Gastrocnemius medialis (tissue), 4 donors: ENCODE measurements at regions not wholly inside any gene's neighbourhood (a gene's known extent, or its start where the extent isn't known, plus 50 kb on each side); places are given as distances from the start of the nearest gene placed in this dataset.

Experiments used
- ATAC-seq, 2 donors: fragments of 150-250 bp; one replicate each; pipeline ENCODE4 v1.9.1; 2016
- DNase-seq, 2 donors: peaks; one replicate each; pipeline ENCODE4 v3.0.0-alpha.2; 2019
- H3K27ac ChIP-seq, 4 donors: fragments of 200-600 bp; sonication (generic); 1 replicate in 1 of 4; 2 replicates in 3 of 4; pipeline ENCODE4 v1.5.1; 2016 to 2018; ENCODE audit warnings: mild to moderate bottlenecking in 2 of 4, moderate library complexity in 1 of 4
- H3K27me3 ChIP-seq, 3 donors: fragments of 200-600 bp; sonication (generic) in 2 of 3; 1 replicate in 1 of 3; 2 replicates in 2 of 3; pipeline versions ENCODE4 v1.5.1 to v1.6.0; 2016 to 2019; ENCODE audit warnings: mild to moderate bottlenecking in 1 of 3, moderate library complexity in 1 of 3
- H3K36me3 ChIP-seq, 2 donors: fragments of 200-600 bp; sonication (generic) in 1 of 2; one replicate each; pipeline ENCODE4 v1.5.1; 2017 to 2018
- H3K4me1 ChIP-seq, 2 donors: fragments of 200-600 bp; sonication (generic) in 1 of 2; one replicate each; pipeline ENCODE4 v1.5.1; 2016 to 2017; ENCODE audit warnings: mild to moderate bottlenecking in 2 of 2
- H3K4me3 ChIP-seq, 4 donors: fragments of 200-600 bp; sonication (generic) in 3 of 4; 1 replicate in 1 of 4; 2 replicates in 3 of 4; pipeline ENCODE4 v1.5.1; 2016 to 2019; ENCODE audit warnings: mild to moderate bottlenecking in 2 of 4
- H3K9me3 ChIP-seq, 3 donors: fragments of 200-600 bp; sonication (generic) in 2 of 3; 1 replicate in 1 of 3; 2 replicates in 2 of 3; pipeline ENCODE4 v1.5.1; 2016 to 2019
- POLR2A ChIP-seq, 2 donors: fragments of 450-650 bp; IDR thresholded peaks; one replicate each; pipeline ENCODE4 v1.6.1; 2017; ENCODE audit warnings: antibody characterized with exemption in 2 of 2, mild to moderate bottlenecking in 2 of 2, moderate library complexity in 2 of 2
- in situ Hi-C, 4 donors: fragments of 200-750 bp; cut with MboI; loops; one replicate each; pipeline versions ENCODE4 v1.15.0 to v1.8.0; 2017; ENCODE audit warnings: low sequenced_read_pairs in 4 of 4
- intact Hi-C: fragments of 100-400 bp; cut with DNase I; formaldehyde crosslinking; loops from one replicate; pipeline ENCODE4 v1.15.1; 2023; ENCODE audit warnings: low total_unique reads
- TF ChIP-seq, protein P1 (sequence below), 5 experiments: fragments of 450-650 bp in 3 of 5; fragments of 200-600 bp in 2 of 5; sonication (generic) in 2 of 5; IDR thresholded peaks in 4 of 5; conservative IDR thresholded peaks in 1 of 5; 1 replicate in 4 of 5; 2 replicates in 1 of 5; pipeline ENCODE4 v1.5.1; 2016 to 2019; ENCODE audit warnings: antibody characterized with exemption in 5 of 5, mild to moderate bottlenecking in 3 of 5, moderate library complexity in 3 of 5

DNA sequence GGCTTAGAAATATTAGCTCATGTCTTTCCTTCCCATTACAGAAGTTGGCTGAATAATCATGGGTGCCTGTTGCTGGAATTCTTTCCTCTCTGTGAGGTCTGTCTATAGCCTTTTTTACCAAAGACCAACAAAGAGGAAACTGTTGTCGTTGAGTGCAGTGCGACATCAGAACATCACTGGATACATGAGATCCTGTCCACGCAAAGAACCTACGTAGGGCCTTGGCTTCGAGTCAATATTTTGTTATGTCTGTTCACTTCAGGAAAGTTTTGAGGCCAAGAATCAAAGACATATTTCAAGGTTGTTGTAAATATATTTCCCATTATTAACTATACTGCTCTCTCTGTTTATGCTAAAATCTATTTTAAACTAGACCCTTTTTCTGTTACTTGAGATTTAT, 101.5 kb upstream of the IL12A start:
- H3K36me3 ChIP-seq: peaks cover 0 to 55% of the 10 kb centered on the region in 2 donors
- ATAC-seq: no peak
- no peak for DNase-seq
- intact Hi-C loops: loop anchor here (5.0 kb wide), 1 partner anchor 100 kb away; the partner anchor contains the start of gene IL12A
- H3K27ac ChIP-seq: peak overlapping the region in 2 of 4 donors; percentile 4 to 12
- no peak overlapping the region for H3K4me3 ChIP-seq
- in situ Hi-C loops: loop anchor here in 3 of 4 donors (5.0 to 25.0 kb wide), 3 partner anchors 62 to 125 kb away; no protein-coding TSS in a partner anchor
- H3K27me3 ChIP-seq: no peaks in the 10 kb centered on the region
- TF ChIP-seq, protein P1, sequence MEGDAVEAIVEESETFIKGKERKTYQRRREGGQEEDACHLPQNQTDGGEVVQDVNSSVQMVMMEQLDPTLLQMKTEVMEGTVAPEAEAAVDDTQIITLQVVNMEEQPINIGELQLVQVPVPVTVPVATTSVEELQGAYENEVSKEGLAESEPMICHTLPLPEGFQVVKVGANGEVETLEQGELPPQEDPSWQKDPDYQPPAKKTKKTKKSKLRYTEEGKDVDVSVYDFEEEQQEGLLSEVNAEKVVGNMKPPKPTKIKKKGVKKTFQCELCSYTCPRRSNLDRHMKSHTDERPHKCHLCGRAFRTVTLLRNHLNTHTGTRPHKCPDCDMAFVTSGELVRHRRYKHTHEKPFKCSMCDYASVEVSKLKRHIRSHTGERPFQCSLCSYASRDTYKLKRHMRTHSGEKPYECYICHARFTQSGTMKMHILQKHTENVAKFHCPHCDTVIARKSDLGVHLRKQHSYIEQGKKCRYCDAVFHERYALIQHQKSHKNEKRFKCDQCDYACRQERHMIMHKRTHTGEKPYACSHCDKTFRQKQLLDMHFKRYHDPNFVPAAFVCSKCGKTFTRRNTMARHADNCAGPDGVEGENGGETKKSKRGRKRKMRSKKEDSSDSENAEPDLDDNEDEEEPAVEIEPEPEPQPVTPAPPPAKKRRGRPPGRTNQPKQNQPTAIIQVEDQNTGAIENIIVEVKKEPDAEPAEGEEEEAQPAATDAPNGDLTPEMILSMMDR (IDR thresholded peaks at IDR 0.05 in 4 of 5, conservative IDR thresholded peaks at IDR 0.05 in 1 of 5): no peak
- no peak for TF ChIP-seq POLR2A (IDR thresholded peaks at IDR 0.05)
- H3K9me3 ChIP-seq: no peaks in the 10 kb centered on the region
- peaks cover 36 to 51% of the 10 kb centered on the region in 2 donors for H3K4me1 ChIP-seq

DNA sequence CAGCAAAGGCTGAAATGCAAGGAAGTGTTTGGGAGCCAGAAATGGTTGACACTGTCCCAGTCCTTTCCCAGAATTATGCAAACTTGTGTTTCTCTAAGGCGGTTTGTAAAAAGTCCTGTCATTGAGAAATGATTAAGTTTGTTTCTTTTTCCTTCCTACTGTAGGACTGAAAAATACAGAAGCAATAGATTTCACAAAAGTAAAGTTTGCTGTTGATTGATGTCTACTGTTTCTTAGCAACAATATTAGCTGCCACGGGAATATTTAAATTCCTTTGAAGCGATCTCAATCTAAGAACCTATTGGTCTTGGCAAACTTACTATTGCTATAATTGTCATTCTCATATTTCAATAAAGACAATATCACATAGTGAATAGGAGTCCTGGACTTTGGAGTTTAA, 100.7 kb upstream of the IL12A start:
- in situ Hi-C loops: loop anchor here in 3 of 4 donors (5.0 to 25.0 kb wide), 3 partner anchors 63 to 124 kb away; no protein-coding TSS in a partner anchor
- peak overlapping the region in 1 of 4 donors; percentile 12 for H3K27ac ChIP-seq
- peaks cover 34 to 50% of the 10 kb centered on the region in 2 donors for H3K4me1 ChIP-seq
- intact Hi-C loops: loop anchor here (5.0 kb wide), 1 partner anchor 99 kb away; the partner anchor contains the start of gene IL12A
- peaks cover 0 to 62% of the 10 kb centered on the region in 2 donors for H3K36me3 ChIP-seq
- DNase-seq (no peak), ATAC-seq (no peak)
- no peak overlapping the region for H3K4me3 ChIP-seq
- TF ChIP-seq POLR2A (IDR thresholded peaks at IDR 0.05): no peak
- H3K27me3 ChIP-seq: no peaks in the 10 kb centered on the region
- H3K9me3 ChIP-seq: no peaks in the 10 kb centered on the region

DNA sequence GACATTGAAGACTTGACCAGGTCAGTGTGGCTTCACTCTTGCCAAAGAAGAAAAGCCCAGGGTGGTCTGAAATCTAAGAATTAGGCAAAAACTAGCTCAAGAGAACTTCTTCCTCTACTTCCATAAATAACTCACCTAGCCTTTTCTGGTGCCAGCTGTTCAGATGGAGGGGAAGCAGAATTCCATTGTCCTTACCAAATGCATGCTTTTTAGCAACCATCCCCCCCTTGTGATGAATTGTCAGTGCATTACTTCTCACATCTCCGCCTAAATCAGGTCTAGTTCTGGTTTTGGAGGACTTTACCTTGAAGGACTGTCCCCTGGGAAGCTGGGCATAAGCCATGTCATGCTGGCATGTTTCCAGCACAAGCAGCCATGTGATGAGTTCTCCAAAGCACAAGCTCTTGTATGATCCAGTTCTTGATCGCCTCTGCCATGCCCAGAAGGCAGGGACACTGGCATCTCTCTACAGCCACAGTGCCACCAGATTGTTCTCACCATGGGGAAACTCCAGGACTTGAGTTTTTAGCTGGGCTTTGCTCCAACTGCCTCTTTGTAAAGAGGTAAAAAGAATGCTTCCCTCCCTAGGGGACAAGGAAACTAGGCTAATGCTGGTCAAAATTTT, 96.4 kb upstream of the IL12A start:
- intact Hi-C loops: no loop called here
- Histone ChIP-seq H3K9me3 (no peaks in the 10 kb centered on the region), H3K27ac (peak overlapping the region; percentile 6 to 45 (median 18)), H3K27me3 (no peaks in the 10 kb centered on the region), H3K4me3 (no peak overlapping the region), H3K4me1 (peaks cover 14 to 18% of the 10 kb centered on the region in 2 donors), H3K36me3 (peaks cover 0 to 95% of the 10 kb centered on the region in 2 donors)
- DNase-seq (no peak), ATAC-seq (peak; percentile 24 to 44)
- TF ChIP-seq POLR2A (IDR thresholded peaks at IDR 0.05): no peak
- TF ChIP-seq, protein P1 (IDR thresholded peaks at IDR 0.05 in 4 of 5, conservative IDR thresholded peaks at IDR 0.05 in 1 of 5): no peak
- in situ Hi-C loops: loop anchor here in 1 of 4 donors (25.0 kb wide), 1 partner anchor 120 kb away; no protein-coding TSS in a partner anchor

DNA sequence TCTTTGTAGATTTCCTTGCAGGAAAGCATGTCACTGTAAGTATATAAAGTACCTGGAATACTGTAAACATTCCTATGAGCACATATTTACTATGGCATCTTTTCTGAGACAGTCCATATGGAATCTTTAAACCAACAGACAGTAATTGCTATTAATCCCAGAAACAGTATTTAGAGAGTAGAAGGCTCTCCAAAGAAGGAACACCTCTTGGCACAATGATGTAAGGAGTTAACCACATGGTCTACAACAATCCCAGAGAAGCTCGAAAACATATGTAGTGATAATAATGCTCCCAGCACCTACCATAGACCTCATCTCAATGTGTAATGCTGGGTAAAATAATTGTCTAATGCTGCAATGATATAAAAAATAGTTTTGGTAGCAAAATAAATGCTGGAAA, 95.8 kb upstream of the IL12A start:
- no peak for TF ChIP-seq POLR2A (IDR thresholded peaks at IDR 0.05)
- TF ChIP-seq, protein P1 (IDR thresholded peaks at IDR 0.05 in 4 of 5, conservative IDR thresholded peaks at IDR 0.05 in 1 of 5): no peak
- intact Hi-C loops: no loop called here
- peaks cover 9 to 14% of the 10 kb centered on the region in 2 donors for H3K4me1 ChIP-seq
- H3K9me3 ChIP-seq: no peaks in the 10 kb centered on the region
- H3K36me3 ChIP-seq: peaks cover 0 to 97% of the 10 kb centered on the region in 2 donors
- H3K27me3 ChIP-seq: no peaks in the 10 kb centered on the region
- no peak overlapping the region for H3K4me3 ChIP-seq
- DNase-seq: no peak
- in situ Hi-C loops: loop anchor here in 1 of 4 donors (25.0 kb wide), 1 partner anchor 120 kb away; no protein-coding TSS in a partner anchor
- H3K27ac ChIP-seq: peak overlapping the region; percentile 6 to 45 (median 18)
- ATAC-seq: no peak

DNA sequence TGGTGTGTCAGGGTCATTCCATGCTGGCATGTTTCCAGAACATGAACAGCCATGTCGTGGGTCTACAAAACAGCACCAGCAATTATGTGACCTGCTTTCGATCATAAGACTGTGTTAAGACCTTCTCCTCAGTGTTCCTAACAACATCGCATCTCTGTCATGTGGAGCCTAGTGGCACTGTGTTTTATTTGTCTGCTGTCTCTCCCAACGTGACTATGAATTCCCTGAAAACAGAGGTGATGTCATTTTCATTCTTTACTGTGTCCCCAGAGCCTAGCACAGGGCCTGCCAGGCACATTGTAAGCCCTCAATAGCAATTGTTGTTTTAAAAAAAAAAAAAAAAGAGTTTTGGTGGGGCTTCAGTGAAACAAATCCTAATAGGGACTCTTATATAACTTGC, 94.2 kb upstream of the IL12A start:
- in situ Hi-C loops (loop anchor here in 1 of 4 donors (25.0 kb wide), 1 partner anchor 118 kb away; no protein-coding TSS in a partner anchor), intact Hi-C loops (no loop called here)
- Histone ChIP-seq H3K4me3 (no peak overlapping the region), H3K27ac (peak overlapping the region in 2 of 4 donors; percentile 7 to 27), H3K27me3 (no peaks in the 10 kb centered on the region), H3K36me3 (peaks cover 0 to 91% of the 10 kb centered on the region in 2 donors), H3K9me3 (no peaks in the 10 kb centered on the region), H3K4me1 (peaks cover 5 to 14% of the 10 kb centered on the region in 2 donors)
- DNase-seq (no peak), ATAC-seq (no peak)
- TF ChIP-seq POLR2A (IDR thresholded peaks at IDR 0.05): no peak
- TF ChIP-seq, protein P1 (IDR thresholded peaks at IDR 0.05 in 4 of 5, conservative IDR thresholded peaks at IDR 0.05 in 1 of 5): no peak
